ENCODE measurements at regions not wholly inside any gene's neighbourhood (a gene's known extent, or its start where the extent isn't known, plus 50 kb on each side); places are given as distances from the start of the nearest gene placed in this dataset.

DNA sequence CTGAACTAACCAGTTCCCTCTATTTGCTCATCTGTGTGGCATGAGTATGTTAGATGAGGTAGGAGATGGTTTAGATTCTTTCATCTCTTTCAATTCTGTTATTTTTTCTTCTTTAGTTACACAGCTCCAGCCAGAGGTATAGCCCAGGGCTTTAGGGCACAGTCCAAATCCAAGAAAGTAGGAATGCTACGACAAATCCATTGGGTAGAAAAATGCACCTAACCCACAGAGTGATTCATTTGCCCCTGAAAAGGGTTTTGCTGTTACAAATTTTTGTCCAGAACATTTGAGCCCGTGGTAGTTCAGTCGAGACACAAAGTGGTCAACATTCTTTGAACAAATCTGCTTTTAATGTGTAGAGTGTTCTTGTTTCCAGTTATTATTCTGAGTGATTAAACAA lies 250.7 kb downstream of the HS3ST3A1 start:
- TF ChIP-seq POLR2A (IDR thresholded peaks at IDR 0.05), result no peak
- TF ChIP-seq, protein P1, sequence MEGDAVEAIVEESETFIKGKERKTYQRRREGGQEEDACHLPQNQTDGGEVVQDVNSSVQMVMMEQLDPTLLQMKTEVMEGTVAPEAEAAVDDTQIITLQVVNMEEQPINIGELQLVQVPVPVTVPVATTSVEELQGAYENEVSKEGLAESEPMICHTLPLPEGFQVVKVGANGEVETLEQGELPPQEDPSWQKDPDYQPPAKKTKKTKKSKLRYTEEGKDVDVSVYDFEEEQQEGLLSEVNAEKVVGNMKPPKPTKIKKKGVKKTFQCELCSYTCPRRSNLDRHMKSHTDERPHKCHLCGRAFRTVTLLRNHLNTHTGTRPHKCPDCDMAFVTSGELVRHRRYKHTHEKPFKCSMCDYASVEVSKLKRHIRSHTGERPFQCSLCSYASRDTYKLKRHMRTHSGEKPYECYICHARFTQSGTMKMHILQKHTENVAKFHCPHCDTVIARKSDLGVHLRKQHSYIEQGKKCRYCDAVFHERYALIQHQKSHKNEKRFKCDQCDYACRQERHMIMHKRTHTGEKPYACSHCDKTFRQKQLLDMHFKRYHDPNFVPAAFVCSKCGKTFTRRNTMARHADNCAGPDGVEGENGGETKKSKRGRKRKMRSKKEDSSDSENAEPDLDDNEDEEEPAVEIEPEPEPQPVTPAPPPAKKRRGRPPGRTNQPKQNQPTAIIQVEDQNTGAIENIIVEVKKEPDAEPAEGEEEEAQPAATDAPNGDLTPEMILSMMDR (IDR thresholded peaks at IDR 0.05), result no peak
- intact Hi-C loops (cut with DNase I), result no loop called here
- DNase-seq, result no peak
- H3K27ac ChIP-seq, result no peak overlapping the region
- peaks cover 0 to 6% (median 0%) of the 10 kb centered on the region in 3 donors for H3K4me1 ChIP-seq
- H3K36me3 ChIP-seq, result no peaks in the 10 kb centered on the region
- no peak overlapping the region for H3K4me3 ChIP-seq
- H3K9me3 ChIP-seq, result peaks cover 0 to 8% (median 6%) of the 10 kb centered on the region in 3 donors
- H3K27me3 ChIP-seq, result no peaks in the 10 kb centered on the region
- 22 to 37% methylated on average over 3 of the region's 3 CpGs for WGBS, 2 donors

DNA sequence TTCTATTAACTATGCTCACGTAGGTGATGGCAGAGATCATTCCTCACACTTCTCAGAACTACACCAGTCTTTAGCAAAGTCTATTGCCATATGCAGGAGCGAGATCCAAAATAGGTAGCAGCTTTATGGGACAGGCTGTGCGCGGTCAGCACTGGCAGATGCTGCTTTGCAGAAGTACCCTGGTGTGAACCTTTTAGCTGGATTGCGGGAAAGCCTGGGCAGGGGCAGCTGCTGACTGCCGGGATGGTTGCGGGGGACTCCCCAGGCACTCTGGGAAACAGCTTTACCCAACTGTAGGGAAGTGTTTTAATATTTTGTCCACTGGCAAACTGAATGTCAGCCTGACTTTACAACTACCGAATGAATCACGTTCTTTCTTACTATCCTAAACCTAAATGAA lies 251.3 kb downstream of the HS3ST3A1 start:
- no peak overlapping the region for H3K4me3 ChIP-seq
- no peaks in the 10 kb centered on the region for H3K36me3 ChIP-seq
- H3K4me1 ChIP-seq, result peaks cover 0 to 6% (median 0%) of the 10 kb centered on the region in 3 donors
- peaks cover 0 to 8% (median 6%) of the 10 kb centered on the region in 3 donors for H3K9me3 ChIP-seq
- H3K27ac ChIP-seq, result no peak overlapping the region
- no peaks in the 10 kb centered on the region for H3K27me3 ChIP-seq
- intact Hi-C loops (cut with DNase I), result no loop called here
- TF ChIP-seq, protein P1 (IDR thresholded peaks at IDR 0.05), result no peak
- TF ChIP-seq POLR2A (IDR thresholded peaks at IDR 0.05), result no peak
- 85 to 90% methylated on average over 5 to 8 of the region's 9 CpGs for WGBS, 2 donors
- DNase-seq, result no peak

DNA sequence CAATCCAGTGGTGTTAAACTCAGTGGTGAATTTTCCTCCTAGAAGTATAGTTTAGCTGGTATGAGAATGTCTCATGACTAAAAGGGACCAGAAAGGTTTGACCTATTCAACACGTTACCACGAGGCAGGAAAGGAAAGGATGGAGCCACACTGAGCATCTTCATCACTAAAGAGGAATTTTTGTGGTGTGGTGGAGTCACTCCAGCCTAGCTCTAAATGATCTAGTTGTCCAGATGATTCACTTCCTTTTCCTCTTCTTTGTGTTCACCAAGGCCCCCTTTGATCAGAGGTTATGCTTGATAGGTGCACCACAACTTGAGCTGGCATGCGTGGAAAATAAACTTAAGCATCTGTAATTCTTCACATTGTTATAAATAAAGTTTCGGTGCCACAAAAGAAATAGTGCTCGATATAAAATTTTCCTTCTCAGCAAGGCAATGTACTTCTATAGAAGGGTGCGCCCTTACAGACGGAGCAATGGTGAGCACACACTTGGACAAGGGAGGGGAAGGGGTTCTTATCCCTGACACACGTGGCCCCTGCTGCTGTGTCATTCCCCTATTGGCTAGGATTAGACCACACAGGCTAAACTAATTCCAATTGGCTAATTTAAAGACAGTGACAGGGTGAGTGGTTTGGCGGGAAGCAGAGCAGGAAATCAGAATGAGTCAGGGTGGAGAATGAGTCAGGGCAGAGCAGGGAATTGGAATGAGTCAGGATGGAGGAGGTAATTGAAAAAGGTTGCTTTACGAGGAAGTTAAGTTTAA lies 254.6 kb downstream of the HS3ST3A1 start:
- TF ChIP-seq, protein P1 (IDR thresholded peaks at IDR 0.05), result no peak
- no peak for TF ChIP-seq POLR2A (IDR thresholded peaks at IDR 0.05)
- Histone ChIP-seq H3K4me1 (no peaks in the 10 kb centered on the region), H3K4me3 (no peak overlapping the region), H3K36me3 (no peaks in the 10 kb centered on the region), H3K9me3 (peaks cover 0 to 8% (median 6%) of the 10 kb centered on the region in 3 donors), H3K27me3 (no peaks in the 10 kb centered on the region), H3K27ac (no peak overlapping the region)
- no peak for DNase-seq
- intact Hi-C loops (cut with DNase I), result no loop called here
- 57 to 63% methylated on average over 10 of the region's 10 CpGs for WGBS, 2 donors

DNA sequence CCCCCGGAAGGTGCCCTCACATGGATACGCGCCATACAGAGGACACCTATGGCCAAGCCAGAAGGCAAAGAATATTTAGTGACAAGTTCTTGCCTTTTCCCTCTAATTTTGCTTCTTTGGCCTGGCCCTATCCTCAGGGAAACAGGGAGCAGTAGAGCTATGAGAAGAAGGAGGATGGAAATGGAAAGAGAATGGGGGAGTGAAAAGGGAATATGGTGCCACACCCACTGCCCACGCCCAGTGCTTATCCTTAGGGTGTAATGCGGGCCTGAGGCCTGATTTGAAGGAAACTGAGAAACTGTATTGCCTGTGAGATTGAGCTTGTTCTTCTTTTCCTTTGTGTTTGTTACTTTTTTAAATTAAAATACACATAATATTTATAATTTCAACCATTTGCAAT lies 255.1 kb downstream of the HS3ST3A1 start:
- Histone ChIP-seq H3K36me3 (no peaks in the 10 kb centered on the region), H3K4me1 (no peaks in the 10 kb centered on the region), H3K4me3 (no peak overlapping the region), H3K27ac (no peak overlapping the region), H3K9me3 (peaks cover 0 to 8% (median 6%) of the 10 kb centered on the region in 3 donors), H3K27me3 (no peaks in the 10 kb centered on the region)
- WGBS, 2 donors, result 91 to 96% methylated on average over 5 of the region's 5 CpGs
- DNase-seq, result no peak
- no peak for TF ChIP-seq POLR2A (IDR thresholded peaks at IDR 0.05)
- intact Hi-C loops (cut with DNase I), result no loop called here

DNA sequence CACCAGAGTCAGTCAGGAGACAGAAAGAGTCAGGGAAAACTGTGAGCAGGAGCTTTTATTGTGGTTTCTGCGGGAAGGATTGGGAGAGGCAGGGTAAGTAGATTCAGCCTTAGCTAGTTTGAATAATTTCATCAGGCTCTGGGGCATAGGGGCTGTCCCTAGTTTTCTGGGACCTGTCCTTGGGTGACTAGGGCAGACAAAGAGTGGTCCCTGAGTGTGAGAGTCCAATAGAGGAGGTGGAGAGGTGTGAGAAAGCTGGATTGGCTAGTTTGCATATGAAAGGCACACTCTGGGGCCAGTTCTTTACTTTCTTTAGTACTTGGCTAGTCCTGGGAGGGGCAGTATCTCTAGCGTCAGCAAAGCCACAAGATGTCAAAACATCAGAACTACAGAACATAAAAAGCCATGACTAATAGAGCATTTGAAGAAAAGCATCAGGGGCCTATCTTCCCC lies 255.6 kb downstream of the HS3ST3A1 start:
- H3K4me3 ChIP-seq, result no peak overlapping the region
- peaks cover 0 to 8% (median 6%) of the 10 kb centered on the region in 3 donors for H3K9me3 ChIP-seq
- H3K27me3 ChIP-seq, result no peaks in the 10 kb centered on the region
- intact Hi-C loops (cut with DNase I), result no loop called here
- 61 to 72% methylated on average over 2 of the region's 2 CpGs for WGBS, 2 donors
- H3K36me3 ChIP-seq, result no peaks in the 10 kb centered on the region
- H3K4me1 ChIP-seq, result no peaks in the 10 kb centered on the region
- no peak for TF ChIP-seq POLR2A (IDR thresholded peaks at IDR 0.05)
- TF ChIP-seq, protein P1 (IDR thresholded peaks at IDR 0.05), result no peak
- no peak for DNase-seq
- no peak overlapping the region for H3K27ac ChIP-seq

All from esophagus squamous epithelium (tissue), 5 donors.